ENCODE measurements at regions not wholly inside any gene's neighbourhood (a gene's known extent, or its start where the extent isn't known, plus 50 kb on each side); places are given as distances from the start of the nearest gene placed in this dataset.

DNA sequence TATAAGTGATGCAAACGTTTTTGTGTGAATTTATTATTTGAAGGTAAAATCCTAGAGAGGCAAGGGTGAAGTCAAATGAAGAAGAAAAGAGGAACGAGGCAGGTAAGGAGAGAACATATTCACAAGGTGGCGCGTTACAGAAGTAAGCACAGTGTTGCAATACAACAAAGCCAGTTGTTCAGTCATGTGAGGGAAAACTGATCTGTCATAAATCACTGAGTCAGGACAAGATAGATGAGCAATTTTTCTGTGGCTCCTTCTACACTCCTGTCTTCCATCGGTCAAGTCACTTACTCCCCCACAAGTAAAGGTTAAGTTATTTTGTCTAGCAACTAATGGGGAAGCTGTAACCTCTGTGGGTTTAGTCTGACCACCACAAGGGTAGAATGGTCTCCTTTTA lies 203.0 kb upstream of the GK2 start:
- DNase-seq: no peak
- TF ChIP-seq, protein P1, sequence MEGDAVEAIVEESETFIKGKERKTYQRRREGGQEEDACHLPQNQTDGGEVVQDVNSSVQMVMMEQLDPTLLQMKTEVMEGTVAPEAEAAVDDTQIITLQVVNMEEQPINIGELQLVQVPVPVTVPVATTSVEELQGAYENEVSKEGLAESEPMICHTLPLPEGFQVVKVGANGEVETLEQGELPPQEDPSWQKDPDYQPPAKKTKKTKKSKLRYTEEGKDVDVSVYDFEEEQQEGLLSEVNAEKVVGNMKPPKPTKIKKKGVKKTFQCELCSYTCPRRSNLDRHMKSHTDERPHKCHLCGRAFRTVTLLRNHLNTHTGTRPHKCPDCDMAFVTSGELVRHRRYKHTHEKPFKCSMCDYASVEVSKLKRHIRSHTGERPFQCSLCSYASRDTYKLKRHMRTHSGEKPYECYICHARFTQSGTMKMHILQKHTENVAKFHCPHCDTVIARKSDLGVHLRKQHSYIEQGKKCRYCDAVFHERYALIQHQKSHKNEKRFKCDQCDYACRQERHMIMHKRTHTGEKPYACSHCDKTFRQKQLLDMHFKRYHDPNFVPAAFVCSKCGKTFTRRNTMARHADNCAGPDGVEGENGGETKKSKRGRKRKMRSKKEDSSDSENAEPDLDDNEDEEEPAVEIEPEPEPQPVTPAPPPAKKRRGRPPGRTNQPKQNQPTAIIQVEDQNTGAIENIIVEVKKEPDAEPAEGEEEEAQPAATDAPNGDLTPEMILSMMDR (IDR thresholded peaks at IDR 0.05): no peak
- Mint-ChIP-seq H3K9me3 (no peaks in the 10 kb centered on the region), H3K27me3 (ENCODE audit: insufficient read depth) (peaks cover 6% of the 10 kb centered on the region; the same call in 1 of the 2 replicates), H3K4me3 (no peak overlapping the region), H3K36me3 (ENCODE audit: low read depth) (no peaks in the 10 kb centered on the region), H3K4me1 (ENCODE audit: low read depth) (no peaks in the 10 kb centered on the region), H3K27ac (no peak overlapping the region)

DNA sequence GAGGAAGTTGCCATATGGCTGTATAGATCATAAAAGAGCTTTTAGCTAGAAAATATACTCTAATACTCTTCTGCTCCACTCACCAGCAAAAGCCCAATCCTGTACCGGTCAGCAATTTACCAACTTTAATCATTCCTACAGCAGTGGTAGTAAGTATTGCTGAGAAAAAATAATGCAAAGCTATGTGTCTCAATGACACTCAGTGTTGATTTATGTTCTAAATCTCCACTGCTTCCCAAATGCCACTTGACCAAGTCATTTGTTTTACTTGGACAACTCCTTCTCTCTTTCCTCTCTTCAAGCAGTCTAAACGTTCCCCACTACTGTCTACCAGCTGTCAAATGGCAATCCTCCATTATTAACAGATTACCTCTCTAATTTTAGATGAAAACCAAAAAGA lies 201.8 kb upstream of the GK2 start:
- H3K9me3 Mint-ChIP-seq: no peaks in the 10 kb centered on the region
- no peaks in the 10 kb centered on the region for H3K36me3 Mint-ChIP-seq (ENCODE audit: low read depth)
- TF ChIP-seq, protein P1 (IDR thresholded peaks at IDR 0.05): no peak
- no peak overlapping the region for H3K27ac Mint-ChIP-seq
- H3K27me3 Mint-ChIP-seq (ENCODE audit: insufficient read depth): peaks cover 6% of the 10 kb centered on the region; the same call in 1 of the 2 replicates
- H3K4me3 Mint-ChIP-seq: no peak overlapping the region
- H3K4me1 Mint-ChIP-seq (ENCODE audit: low read depth): no peaks in the 10 kb centered on the region
- no peak for DNase-seq

DNA sequence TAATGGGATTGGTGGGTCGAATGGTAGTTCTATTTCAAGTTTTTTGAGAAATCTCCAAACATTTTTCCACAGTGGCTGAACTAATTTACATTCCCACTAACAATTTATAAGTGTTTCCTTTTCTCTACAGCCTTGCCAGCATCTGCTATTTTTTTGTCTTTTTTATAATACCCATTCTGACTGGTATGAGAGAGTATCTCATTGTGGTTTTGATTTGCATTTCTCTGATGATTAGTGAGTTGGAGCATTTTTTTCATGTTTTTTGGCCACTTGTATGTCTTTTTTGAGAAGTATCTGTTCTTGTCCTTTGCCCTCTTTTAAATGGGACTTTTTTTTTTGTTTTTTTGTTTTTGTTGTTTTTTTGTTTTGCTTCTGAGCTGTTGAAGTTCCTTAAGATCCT lies 200.0 kb upstream of the GK2 start:
- Mint-ChIP-seq H3K9me3 (no peaks in the 10 kb centered on the region), H3K27ac (no peak overlapping the region), H3K4me1 (ENCODE audit: low read depth) (no peaks in the 10 kb centered on the region), H3K36me3 (ENCODE audit: low read depth) (no peaks in the 10 kb centered on the region), H3K4me3 (no peak overlapping the region), H3K27me3 (ENCODE audit: insufficient read depth) (peaks cover 6% of the 10 kb centered on the region; the same call in 1 of the 2 replicates)
- no peak for DNase-seq
- TF ChIP-seq, protein P1 (IDR thresholded peaks at IDR 0.05): no peak

DNA sequence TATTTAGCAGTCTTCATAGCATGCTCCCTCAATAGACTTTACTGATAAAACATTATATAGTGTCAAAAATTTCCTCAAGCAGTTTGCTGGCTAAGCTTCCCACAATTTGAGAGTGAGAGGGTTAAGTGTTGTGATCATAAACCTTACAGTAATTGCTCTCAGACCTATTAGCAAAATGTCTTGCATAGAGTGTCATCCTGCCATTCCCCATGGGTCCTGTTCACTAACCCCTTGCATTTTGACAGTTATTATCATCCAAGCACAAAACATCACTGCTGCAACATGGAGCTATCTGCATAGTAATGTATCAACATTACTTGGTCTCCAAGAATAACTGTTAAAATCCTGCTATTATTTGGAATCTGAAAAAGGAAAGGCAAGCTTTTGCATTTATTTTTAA lies 196.1 kb upstream of the GK2 start:
- TF ChIP-seq, protein P1 (IDR thresholded peaks at IDR 0.05): no peak
- Mint-ChIP-seq H3K4me3 (no peak overlapping the region), H3K27me3 (ENCODE audit: insufficient read depth) (peaks cover 4% of the 10 kb centered on the region; the same call in 1 of the 2 replicates), H3K4me1 (ENCODE audit: low read depth) (no peaks in the 10 kb centered on the region), H3K9me3 (no peaks in the 10 kb centered on the region), H3K36me3 (ENCODE audit: low read depth) (no peaks in the 10 kb centered on the region), H3K27ac (no peak overlapping the region)
- DNase-seq: no peak

DNA sequence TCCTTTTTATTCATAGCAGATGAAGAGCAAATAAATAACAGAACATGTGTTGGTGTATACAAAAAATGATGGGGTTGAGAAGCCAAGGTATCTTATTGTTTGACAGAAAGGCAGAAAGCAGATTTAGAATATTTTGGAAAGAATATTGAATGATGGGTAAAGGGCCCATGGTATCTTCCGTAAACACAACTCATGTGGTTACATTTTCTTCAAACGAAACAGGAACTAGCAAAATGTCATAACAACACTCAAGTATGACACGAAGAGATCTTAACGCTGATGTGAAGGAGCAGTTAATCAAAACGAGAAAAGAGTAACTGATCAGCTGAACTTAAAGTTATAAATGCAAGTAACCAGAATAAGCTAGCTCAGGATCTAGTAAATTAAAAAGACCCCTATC lies 195.7 kb upstream of the GK2 start:
- no peaks in the 10 kb centered on the region for H3K9me3 Mint-ChIP-seq
- H3K4me1 Mint-ChIP-seq (ENCODE audit: low read depth): no peaks in the 10 kb centered on the region
- TF ChIP-seq, protein P1 (IDR thresholded peaks at IDR 0.05): no peak
- no peak overlapping the region for H3K27ac Mint-ChIP-seq
- DNase-seq: no peak
- no peak overlapping the region for H3K4me3 Mint-ChIP-seq
- H3K36me3 Mint-ChIP-seq (ENCODE audit: low read depth): no peaks in the 10 kb centered on the region
- peaks cover 4% of the 10 kb centered on the region; the same call in 1 of the 2 replicates for H3K27me3 Mint-ChIP-seq (ENCODE audit: insufficient read depth)

DNA sequence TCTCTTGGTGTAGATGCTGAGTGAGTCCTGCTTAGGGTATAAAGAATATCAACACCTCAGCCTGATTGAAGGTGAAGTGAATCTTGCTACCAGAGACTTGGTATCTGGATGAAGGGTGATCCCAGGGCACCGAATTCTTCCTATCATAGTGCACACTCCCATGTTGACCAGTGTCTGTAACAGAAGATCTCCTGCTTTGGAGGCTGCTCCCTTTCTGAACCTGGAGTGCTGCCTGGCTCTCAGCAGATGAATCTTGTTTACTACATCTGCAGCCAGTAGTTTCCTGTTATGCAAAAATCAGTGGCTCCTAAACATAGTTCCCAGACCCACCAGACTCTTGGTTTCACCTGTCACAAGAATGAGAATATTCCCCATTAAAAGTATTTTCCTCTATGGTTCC lies 191.7 kb upstream of the GK2 start:
- Mint-ChIP-seq H3K4me1 (ENCODE audit: low read depth) (no peaks in the 10 kb centered on the region), H3K27ac (no peak overlapping the region), H3K9me3 (no peaks in the 10 kb centered on the region), H3K36me3 (ENCODE audit: low read depth) (no peaks in the 10 kb centered on the region), H3K4me3 (no peak overlapping the region), H3K27me3 (ENCODE audit: insufficient read depth) (peaks cover 1% of the 10 kb centered on the region; the same call in 1 of the 2 replicates)
- no peak for DNase-seq
- TF ChIP-seq, protein P1 (IDR thresholded peaks at IDR 0.05): no peak
